ENCODE measurements at regions not wholly inside any gene's neighbourhood (a gene's known extent, or its start where the extent isn't known, plus 50 kb on each side); places are given as distances from the start of the nearest gene placed in this dataset.

GRCh38 chr17:71655542-71655941, 465.3 kb upstream of the SOX9 start (continued):
- no peak for TF ChIP-seq ZNF512 (CRISPR knock-in tag; IDR thresholded peaks at IDR 0.05; ENCODE audit: borderline replicate concordance)
- no peak for TF ChIP-seq ATF3 (CRISPR knock-in tag; conservative IDR thresholded peaks at IDR 0.05)
- no peak for TF ChIP-seq ZNF396 (CRISPR knock-in tag; IDR thresholded peaks at IDR 0.05; ENCODE audit: borderline replicate concordance)
- no peak for TF ChIP-seq ELF4 (CRISPR knock-in tag; IDR thresholded peaks at IDR 0.05; ENCODE audit: low read depth)
- TF ChIP-seq ZNF317 (CRISPR knock-in tag; IDR thresholded peaks at IDR 0.05; ENCODE audit: borderline replicate concordance, low read depth), result no peak
- no peak for TF ChIP-seq SOX15 (CRISPR knock-in tag; IDR thresholded peaks at IDR 0.05)
- TF ChIP-seq IRF2 (CRISPR knock-in tag; IDR thresholded peaks at IDR 0.05; ENCODE audit: borderline replicate concordance, low read depth), result no peak
- TF ChIP-seq ZMAT4 (CRISPR knock-in tag; IDR thresholded peaks at IDR 0.05), result no peak
- TF ChIP-seq NFE2L1 (CRISPR knock-in tag; IDR thresholded peaks at IDR 0.05), result no peak
- no peak for TF ChIP-seq TEAD1 (CRISPR knock-in tag; IDR thresholded peaks at IDR 0.05)
- TF ChIP-seq EMX1 (CRISPR knock-in tag; IDR thresholded peaks at IDR 0.05), result no peak
- TF ChIP-seq, protein P1, sequence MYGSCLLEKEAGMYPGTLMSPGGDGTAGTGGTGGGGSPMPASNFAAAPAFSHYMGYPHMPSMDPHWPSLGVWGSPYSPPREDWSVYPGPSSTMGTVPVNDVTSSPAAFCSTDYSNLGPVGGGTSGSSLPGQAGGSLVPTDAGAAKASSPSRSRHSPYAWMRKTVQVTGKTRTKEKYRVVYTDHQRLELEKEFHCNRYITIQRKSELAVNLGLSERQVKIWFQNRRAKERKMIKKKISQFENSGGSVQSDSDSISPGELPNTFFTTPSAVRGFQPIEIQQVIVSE (CRISPR knock-in tag; IDR thresholded peaks at IDR 0.05; ENCODE audit: borderline replicate concordance), result no peak
- TF ChIP-seq, protein P2, sequence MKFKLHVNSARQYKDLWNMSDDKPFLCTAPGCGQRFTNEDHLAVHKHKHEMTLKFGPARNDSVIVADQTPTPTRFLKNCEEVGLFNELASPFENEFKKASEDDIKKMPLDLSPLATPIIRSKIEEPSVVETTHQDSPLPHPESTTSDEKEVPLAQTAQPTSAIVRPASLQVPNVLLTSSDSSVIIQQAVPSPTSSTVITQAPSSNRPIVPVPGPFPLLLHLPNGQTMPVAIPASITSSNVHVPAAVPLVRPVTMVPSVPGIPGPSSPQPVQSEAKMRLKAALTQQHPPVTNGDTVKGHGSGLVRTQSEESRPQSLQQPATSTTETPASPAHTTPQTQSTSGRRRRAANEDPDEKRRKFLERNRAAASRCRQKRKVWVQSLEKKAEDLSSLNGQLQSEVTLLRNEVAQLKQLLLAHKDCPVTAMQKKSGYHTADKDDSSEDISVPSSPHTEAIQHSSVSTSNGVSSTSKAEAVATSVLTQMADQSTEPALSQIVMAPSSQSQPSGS (CRISPR knock-in tag; IDR thresholded peaks at IDR 0.05; ENCODE audit: borderline replicate concordance, low read depth), result no peak
- TF ChIP-seq SMAD4 (CRISPR knock-in tag; IDR thresholded peaks at IDR 0.05), result no peak
- no peak for TF ChIP-seq NR1H2 (CRISPR knock-in tag; IDR thresholded peaks at IDR 0.05)
- no peak for TF ChIP-seq ESRRA (CRISPR knock-in tag; IDR thresholded peaks at IDR 0.05; ENCODE audit: borderline replicate concordance)

DNA sequence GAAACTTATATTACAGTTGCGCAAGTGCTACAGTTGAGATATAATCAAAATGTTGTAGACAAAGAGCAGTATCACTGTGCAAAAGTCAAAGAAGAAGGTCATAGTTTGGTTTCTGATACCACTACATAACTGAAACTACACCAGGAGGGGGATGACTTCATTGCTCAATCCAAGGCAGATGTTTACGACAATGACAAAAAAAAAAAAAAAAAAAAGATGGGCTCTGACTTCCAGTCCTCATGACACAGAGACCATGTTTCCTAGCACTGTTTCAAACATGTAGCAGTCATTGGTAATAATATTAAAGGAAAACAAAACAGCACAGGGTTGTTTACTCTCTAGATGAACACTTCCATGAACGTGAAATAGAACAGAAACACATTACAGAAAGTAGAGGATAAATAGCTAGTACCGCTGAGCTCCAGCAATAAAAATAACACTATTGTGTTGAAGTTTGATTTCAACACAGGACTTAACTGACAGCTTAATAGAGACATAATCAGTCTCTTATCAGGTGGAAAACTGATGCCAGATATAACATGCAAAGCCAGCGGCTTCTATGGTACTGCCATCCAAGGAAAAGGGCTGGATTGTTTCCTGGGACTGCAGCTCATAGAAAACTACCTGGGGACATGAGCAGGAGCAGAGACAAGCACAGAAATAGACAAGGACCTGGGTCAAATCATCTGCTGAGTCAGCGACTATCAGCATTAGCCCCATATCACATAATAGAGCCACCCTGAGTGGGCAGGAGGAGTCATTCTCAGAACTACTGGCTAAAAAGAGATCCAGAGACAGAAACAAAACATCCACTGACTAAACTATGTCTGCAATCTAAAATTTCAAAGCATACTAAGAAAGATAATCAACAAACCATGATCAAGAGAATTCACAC, 463.6 kb upstream of the SOX9 start:
- H3K27me3 Mint-ChIP-seq (ENCODE audit: low read depth), result no peaks in the 10 kb centered on the region
- no peaks in the 10 kb centered on the region for H3K36me3 Mint-ChIP-seq
- CTCF ChIA-PET, result no interaction called here
- DNase-seq (ENCODE audit: low spot score), result no peak
- no peak overlapping the region for H3K4me3 Mint-ChIP-seq
- no peak overlapping the region for H3K27ac Mint-ChIP-seq
- peaks cover 8% of the 10 kb centered on the region for H3K9me3 Mint-ChIP-seq
- no peaks in the 10 kb centered on the region for H3K4me1 Mint-ChIP-seq
- ATAC-seq, result no peak
- POLR2A ChIA-PET, result no interaction called here
- TF ChIP-seq, protein P3, sequence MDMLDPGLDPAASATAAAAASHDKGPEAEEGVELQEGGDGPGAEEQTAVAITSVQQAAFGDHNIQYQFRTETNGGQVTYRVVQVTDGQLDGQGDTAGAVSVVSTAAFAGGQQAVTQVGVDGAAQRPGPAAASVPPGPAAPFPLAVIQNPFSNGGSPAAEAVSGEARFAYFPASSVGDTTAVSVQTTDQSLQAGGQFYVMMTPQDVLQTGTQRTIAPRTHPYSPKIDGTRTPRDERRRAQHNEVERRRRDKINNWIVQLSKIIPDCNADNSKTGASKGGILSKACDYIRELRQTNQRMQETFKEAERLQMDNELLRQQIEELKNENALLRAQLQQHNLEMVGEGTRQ (CRISPR knock-in tag; IDR thresholded peaks at IDR 0.05), result no peak
- TF ChIP-seq ERG (CRISPR knock-in tag; IDR thresholded peaks at IDR 0.05), result no peak
- no peak for TF ChIP-seq FOXK1 (CRISPR knock-in tag; IDR thresholded peaks at IDR 0.05)
- no peak for TF ChIP-seq ZNF232 (CRISPR knock-in tag; IDR thresholded peaks at IDR 0.05)
- TF ChIP-seq GRHL2 (CRISPR knock-in tag; IDR thresholded peaks at IDR 0.05; ENCODE audit: insufficient replicate concordance, severe bottlenecking), result no peak
- TF ChIP-seq, protein P4, sequence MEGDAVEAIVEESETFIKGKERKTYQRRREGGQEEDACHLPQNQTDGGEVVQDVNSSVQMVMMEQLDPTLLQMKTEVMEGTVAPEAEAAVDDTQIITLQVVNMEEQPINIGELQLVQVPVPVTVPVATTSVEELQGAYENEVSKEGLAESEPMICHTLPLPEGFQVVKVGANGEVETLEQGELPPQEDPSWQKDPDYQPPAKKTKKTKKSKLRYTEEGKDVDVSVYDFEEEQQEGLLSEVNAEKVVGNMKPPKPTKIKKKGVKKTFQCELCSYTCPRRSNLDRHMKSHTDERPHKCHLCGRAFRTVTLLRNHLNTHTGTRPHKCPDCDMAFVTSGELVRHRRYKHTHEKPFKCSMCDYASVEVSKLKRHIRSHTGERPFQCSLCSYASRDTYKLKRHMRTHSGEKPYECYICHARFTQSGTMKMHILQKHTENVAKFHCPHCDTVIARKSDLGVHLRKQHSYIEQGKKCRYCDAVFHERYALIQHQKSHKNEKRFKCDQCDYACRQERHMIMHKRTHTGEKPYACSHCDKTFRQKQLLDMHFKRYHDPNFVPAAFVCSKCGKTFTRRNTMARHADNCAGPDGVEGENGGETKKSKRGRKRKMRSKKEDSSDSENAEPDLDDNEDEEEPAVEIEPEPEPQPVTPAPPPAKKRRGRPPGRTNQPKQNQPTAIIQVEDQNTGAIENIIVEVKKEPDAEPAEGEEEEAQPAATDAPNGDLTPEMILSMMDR (IDR thresholded peaks at IDR 0.05), result no peak
- TF ChIP-seq ETV6 (CRISPR knock-in tag; IDR thresholded peaks at IDR 0.05), result no peak
- TF ChIP-seq ZNF317 (CRISPR knock-in tag; IDR thresholded peaks at IDR 0.05; ENCODE audit: borderline replicate concordance, low read depth), result no peak
- TF ChIP-seq NR3C1 (CRISPR knock-in tag; conservative IDR thresholded peaks at IDR 0.05; ENCODE audit: low read depth), result no peak
- no peak for TF ChIP-seq MXD4 (CRISPR knock-in tag; IDR thresholded peaks at IDR 0.05; ENCODE audit: borderline replicate concordance)
- TF ChIP-seq SOX15 (CRISPR knock-in tag; IDR thresholded peaks at IDR 0.05), result no peak
- TF ChIP-seq FOXJ3 (CRISPR knock-in tag; IDR thresholded peaks at IDR 0.05; ENCODE audit: borderline replicate concordance), result no peak
- no peak for TF ChIP-seq MAX (CRISPR knock-in tag; IDR thresholded peaks at IDR 0.05)
- no peak for TF ChIP-seq GTF2I (CRISPR knock-in tag; conservative IDR thresholded peaks at IDR 0.05)
